ENCODE measurements at regions not wholly inside any gene's neighbourhood (a gene's known extent, or its start where the extent isn't known, plus 50 kb on each side); places are given as distances from the start of the nearest gene placed in this dataset.

DNA sequence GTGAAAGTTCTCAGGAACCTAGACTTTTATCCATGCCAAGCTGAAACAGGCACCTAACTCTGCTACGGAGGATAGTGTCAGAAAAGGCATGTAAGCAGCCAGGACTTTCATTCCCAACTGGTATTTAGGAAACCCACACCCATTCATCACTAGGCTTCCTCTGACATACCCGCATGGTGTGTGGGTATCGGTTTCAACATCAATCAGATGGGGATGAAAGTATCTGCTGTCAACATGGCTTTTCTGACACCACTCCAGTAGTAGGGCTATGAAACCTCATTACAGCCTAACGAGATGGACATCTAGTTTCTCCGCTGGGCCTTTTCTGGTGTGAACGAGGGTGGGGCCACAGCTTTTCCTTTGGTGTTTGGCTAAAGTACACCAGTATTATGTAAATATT, 1178.3 kb downstream of the CDH11 start:
- Mint-ChIP-seq H3K4me1 (ENCODE audit: low read depth) (no peaks in the 10 kb centered on the region), H3K4me3 (no peak overlapping the region), H3K9me3 (peaks cover 13% of the 10 kb centered on the region), H3K36me3 (ENCODE audit: low read depth) (no peaks in the 10 kb centered on the region), H3K27me3 (no peaks in the 10 kb centered on the region), H3K27ac (no peak overlapping the region)
- CTCF ChIA-PET: no interaction called here
- TF ChIP-seq CTCF (IDR thresholded peaks at IDR 0.05): no peak
- POLR2A ChIA-PET: no interaction called here
- Histone ChIP-seq H3K27ac (ENCODE audit: low read depth in 1 of 2, low read length in 2 of 2) (no peak overlapping the region), H3K9me3 (ENCODE audit: control insufficient read depth in 1 of 2, insufficient read depth in 1 of 2, low read length in 2 of 2) (peaks cover 3 to 15% of the 10 kb centered on the region in 2 experiments), H3K36me3 (ENCODE audit: insufficient read depth, low read length) (no peaks in the 10 kb centered on the region), H3K4me3 (ENCODE audit: low read length) (no peak overlapping the region), H3K4me1 (ENCODE audit: insufficient read depth, low read length) (no peaks in the 10 kb centered on the region), H3K27me3 (ENCODE audit: control insufficient read depth in 1 of 2, insufficient read depth in 2 of 2, low read length in 2 of 2) (no peaks in the 10 kb centered on the region)
- intact Hi-C loops (cut with DNase I, micrococcal nuclease): no loop called here
- no peak for ATAC-seq (ENCODE audit: poor library complexity)
- no peak for DNase-seq

GRCh38 chr16:63938661-63939060, 1183.2 kb downstream of the CDH11 start:
- CTCF ChIA-PET: no interaction called here
- no peaks in the 10 kb centered on the region for H3K27me3 Mint-ChIP-seq
- no peak overlapping the region for H3K4me3 Mint-ChIP-seq
- intact Hi-C loops (cut with DNase I, micrococcal nuclease): no loop called here
- H3K9me3 Mint-ChIP-seq: peaks cover 15% of the 10 kb centered on the region
- H3K36me3 Mint-ChIP-seq (ENCODE audit: low read depth): no peaks in the 10 kb centered on the region
- DNase-seq: no peak
- Histone ChIP-seq H3K4me3 (ENCODE audit: low read length) (no peak overlapping the region), H3K27me3 (ENCODE audit: control insufficient read depth in 1 of 2, insufficient read depth in 2 of 2, low read length in 2 of 2) (no peaks in the 10 kb centered on the region), H3K9me3 (ENCODE audit: control insufficient read depth in 1 of 2, insufficient read depth in 1 of 2, low read length in 2 of 2) (peaks cover 4 to 11% of the 10 kb centered on the region in 2 experiments), H3K36me3 (ENCODE audit: insufficient read depth, low read length) (no peaks in the 10 kb centered on the region), H3K4me1 (ENCODE audit: insufficient read depth, low read length) (no peaks in the 10 kb centered on the region), H3K27ac (ENCODE audit: low read depth in 1 of 2, low read length in 2 of 2) (no peak overlapping the region)
- no peak overlapping the region for H3K27ac Mint-ChIP-seq
- POLR2A ChIA-PET: interaction anchor here (0.6 kb wide), 1 partner anchor 362 kb away, joined by 3 read pairs; no protein-coding TSS in a partner anchor
- no peaks in the 10 kb centered on the region for H3K4me1 Mint-ChIP-seq (ENCODE audit: low read depth)
- no peak for ATAC-seq (ENCODE audit: poor library complexity)
- TF ChIP-seq CTCF (IDR thresholded peaks at IDR 0.05): no peak

GRCh38 chr16:63933841-63934240, 1188.0 kb downstream of the CDH11 start:
- CTCF ChIA-PET: no interaction called here
- no peak overlapping the region for H3K4me3 ChIP-seq (ENCODE audit: low read length)
- ATAC-seq (ENCODE audit: poor library complexity): no peak
- DNase-seq: no peak
- H3K4me3 Mint-ChIP-seq: no peak overlapping the region
- H3K4me1 ChIP-seq (ENCODE audit: insufficient read depth, low read length): no peaks in the 10 kb centered on the region
- H3K36me3 Mint-ChIP-seq (ENCODE audit: low read depth): no peaks in the 10 kb centered on the region
- H3K36me3 ChIP-seq (ENCODE audit: insufficient read depth, low read length): no peaks in the 10 kb centered on the region
- no peaks in the 10 kb centered on the region for H3K4me1 Mint-ChIP-seq (ENCODE audit: low read depth)
- POLR2A ChIA-PET: no interaction called here
- H3K27ac Mint-ChIP-seq: no peak overlapping the region
- no peak overlapping the region for H3K27ac ChIP-seq (ENCODE audit: low read depth in 1 of 2, low read length in 2 of 2)
- peaks cover 4 to 10% of the 10 kb centered on the region in 2 experiments for H3K9me3 ChIP-seq (ENCODE audit: control insufficient read depth in 1 of 2, insufficient read depth in 1 of 2, low read length in 2 of 2)
- TF ChIP-seq CTCF (IDR thresholded peaks at IDR 0.05): no peak
- H3K9me3 Mint-ChIP-seq: peaks cover 11% of the 10 kb centered on the region
- no peaks in the 10 kb centered on the region for H3K27me3 ChIP-seq (ENCODE audit: control insufficient read depth in 1 of 2, insufficient read depth in 2 of 2, low read length in 2 of 2)
- intact Hi-C loops (cut with DNase I, micrococcal nuclease): no loop called here
- no peaks in the 10 kb centered on the region for H3K27me3 Mint-ChIP-seq

Data from CD4-positive, alpha-beta T cell (primary cell).